ENCODE measurements at regions not wholly inside any gene's neighbourhood (a gene's known extent, or its start where the extent isn't known, plus 50 kb on each side); places are given as distances from the start of the nearest gene placed in this dataset.

DNA sequence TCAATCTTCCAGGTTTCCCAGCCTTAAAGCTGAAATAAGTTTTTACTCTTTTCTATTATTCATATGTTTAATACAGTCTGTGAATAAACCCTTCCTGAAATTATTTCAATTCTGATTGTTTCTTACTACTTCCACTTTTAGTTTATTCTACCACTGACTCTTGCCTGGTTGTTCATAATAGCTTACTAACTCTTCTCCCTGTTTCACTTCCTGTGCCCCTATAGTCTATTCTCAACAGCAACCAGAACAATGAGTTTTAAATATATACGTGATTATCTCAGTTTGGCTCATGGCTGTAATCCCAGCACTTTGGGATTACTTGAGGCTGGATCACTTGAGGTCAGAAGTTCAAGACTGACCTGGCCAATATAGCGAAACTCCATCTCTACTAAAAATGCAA, 408.0 kb upstream of the SPOCK3 start:
- H3K27ac ChIP-seq (ENCODE audit: low read length), result no peak overlapping the region
- no peaks in the 10 kb centered on the region for H3K27me3 ChIP-seq (ENCODE audit: control insufficient read depth, insufficient read depth, low read length)
- no peak for DNase-seq (ENCODE audit: low read depth, low spot score)
- no CpG with 5 or more reads among the region's 2 CpGs for WGBS (ENCODE audit: insufficient coverage, insufficient read length)
- no peaks in the 10 kb centered on the region for H3K36me3 ChIP-seq (ENCODE audit: control insufficient read depth, insufficient read depth, low read length)
- no peaks in the 10 kb centered on the region for H3K4me1 ChIP-seq (ENCODE audit: control insufficient read depth, insufficient read depth, low read length)
- H3K4me3 ChIP-seq (ENCODE audit: low read length), result no peak overlapping the region
- no peaks in the 10 kb centered on the region for H3K9me3 ChIP-seq (ENCODE audit: control insufficient read depth, insufficient read depth, low read length)

DNA sequence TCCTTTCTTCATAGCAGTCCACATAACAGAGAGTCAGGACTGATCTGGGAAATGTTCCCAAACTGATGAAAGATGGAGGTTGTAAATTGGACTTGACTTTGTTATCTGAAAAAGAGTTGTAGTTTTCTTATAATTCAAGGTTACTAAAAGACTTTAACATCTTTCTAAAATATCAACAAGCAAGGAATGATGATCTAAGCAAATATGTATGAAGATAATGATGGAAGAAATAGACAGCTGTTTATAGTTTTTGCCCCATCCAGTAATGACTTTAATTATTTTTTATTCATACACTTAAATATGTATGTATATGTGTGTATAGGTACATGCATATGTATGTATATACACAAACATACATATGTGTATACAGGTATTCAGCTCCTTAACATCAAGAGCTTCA, 411.1 kb upstream of the SPOCK3 start:
- Histone ChIP-seq H3K4me1 (ENCODE audit: control insufficient read depth, insufficient read depth, low read length) (no peaks in the 10 kb centered on the region), H3K27me3 (ENCODE audit: control insufficient read depth, insufficient read depth, low read length) (no peaks in the 10 kb centered on the region), H3K36me3 (ENCODE audit: control insufficient read depth, insufficient read depth, low read length) (no peaks in the 10 kb centered on the region), H3K27ac (ENCODE audit: low read length) (no peak overlapping the region), H3K4me3 (ENCODE audit: low read length) (no peak overlapping the region), H3K9me3 (ENCODE audit: control insufficient read depth, insufficient read depth, low read length) (no peaks in the 10 kb centered on the region)
- DNase-seq (ENCODE audit: low read depth, low spot score), result no peak

DNA sequence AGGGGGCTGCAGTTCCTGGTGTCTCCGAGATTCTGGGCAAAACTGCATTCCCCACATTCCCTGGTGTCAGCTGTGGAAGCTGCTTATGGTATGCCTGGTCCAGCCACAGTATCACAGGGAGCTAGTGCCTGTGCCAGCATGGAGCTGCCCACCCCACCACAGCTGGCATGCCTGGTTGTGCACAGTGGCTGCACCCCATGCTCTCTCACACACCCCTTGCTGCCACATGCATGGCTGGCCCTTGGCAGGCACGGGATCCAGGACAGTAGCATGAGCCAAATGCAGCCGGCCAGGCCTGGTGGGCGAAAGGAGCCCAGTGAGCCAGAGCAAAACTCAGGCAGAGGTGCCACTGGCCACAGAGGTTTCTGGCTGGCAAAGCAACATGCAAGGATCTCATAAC, 418.0 kb upstream of the SPOCK3 start:
- Histone ChIP-seq H3K27ac (ENCODE audit: low read length) (no peak overlapping the region), H3K27me3 (ENCODE audit: control insufficient read depth, insufficient read depth, low read length) (no peaks in the 10 kb centered on the region), H3K4me1 (ENCODE audit: control insufficient read depth, insufficient read depth, low read length) (no peaks in the 10 kb centered on the region), H3K36me3 (ENCODE audit: control insufficient read depth, insufficient read depth, low read length) (no peaks in the 10 kb centered on the region), H3K4me3 (ENCODE audit: low read length) (no peak overlapping the region), H3K9me3 (ENCODE audit: control insufficient read depth, insufficient read depth, low read length) (peaks cover 1% of the 10 kb centered on the region; the same call in 1 of the 2 replicates)
- no peak for DNase-seq (ENCODE audit: low read depth, low spot score)
- no CpG with 5 or more reads among the region's 4 CpGs for WGBS (ENCODE audit: insufficient coverage, insufficient read length)

DNA sequence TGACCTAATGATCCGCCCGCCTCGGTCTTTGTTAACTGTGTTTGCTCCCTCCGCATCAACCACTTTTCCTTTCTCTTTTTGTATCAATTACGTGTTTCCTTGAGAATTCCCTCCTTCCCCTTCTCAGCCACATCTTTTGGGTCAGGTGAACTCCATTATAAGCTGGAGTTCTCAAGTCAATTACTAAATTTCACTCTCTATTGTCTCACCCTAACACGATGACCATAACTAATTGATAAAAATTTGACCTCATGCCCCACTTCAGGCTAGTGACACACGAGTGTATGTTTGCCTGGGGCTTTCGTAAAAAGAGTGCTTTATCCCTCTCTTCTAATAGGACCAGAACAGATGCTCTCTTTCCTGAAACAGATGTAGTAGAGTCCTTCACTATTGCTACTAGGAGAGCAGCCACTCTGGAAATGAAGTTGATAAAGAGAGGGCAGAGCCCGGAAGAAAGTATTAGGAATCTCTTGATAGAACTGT, 403.6 kb upstream of the ANXA10 start:
- no peak for DNase-seq (ENCODE audit: low read depth, low spot score)
- no peaks in the 10 kb centered on the region for H3K36me3 ChIP-seq (ENCODE audit: control insufficient read depth, insufficient read depth, low read length)
- WGBS (ENCODE audit: insufficient coverage, insufficient read length), result no CpG with 5 or more reads among the region's 9 CpGs
- no peaks in the 10 kb centered on the region for H3K27me3 ChIP-seq (ENCODE audit: control insufficient read depth, insufficient read depth, low read length)
- H3K4me3 ChIP-seq (ENCODE audit: low read length), result no peak overlapping the region
- no peaks in the 10 kb centered on the region for H3K4me1 ChIP-seq (ENCODE audit: control insufficient read depth, insufficient read depth, low read length)
- H3K27ac ChIP-seq (ENCODE audit: low read length), result no peak overlapping the region
- no peaks in the 10 kb centered on the region for H3K9me3 ChIP-seq (ENCODE audit: control insufficient read depth, insufficient read depth, low read length)

DNA sequence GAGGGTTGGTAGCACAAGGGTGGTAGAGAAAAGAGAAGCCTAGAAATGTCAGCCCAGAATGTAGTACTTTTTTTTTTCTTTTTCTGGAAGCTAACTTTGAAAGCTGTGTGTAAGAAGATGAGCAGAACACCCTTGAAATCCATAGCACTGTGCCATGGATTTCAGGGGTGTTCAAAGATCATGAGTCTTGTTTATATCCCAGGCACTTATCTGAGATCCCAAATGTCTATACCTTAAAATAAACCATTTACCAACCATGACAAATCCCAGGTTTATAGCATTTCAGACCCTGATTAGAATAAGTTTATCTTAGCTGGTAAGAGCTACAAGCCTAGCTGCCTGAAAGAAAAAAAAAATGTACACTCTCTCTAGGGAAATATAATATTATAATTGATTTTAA, 389.9 kb upstream of the ANXA10 start:
- Histone ChIP-seq H3K36me3 (ENCODE audit: control insufficient read depth, insufficient read depth, low read length) (no peaks in the 10 kb centered on the region), H3K9me3 (ENCODE audit: control insufficient read depth, insufficient read depth, low read length) (no peaks in the 10 kb centered on the region), H3K4me3 (ENCODE audit: low read length) (no peak overlapping the region), H3K27ac (ENCODE audit: low read length) (no peak overlapping the region), H3K27me3 (ENCODE audit: control insufficient read depth, insufficient read depth, low read length) (no peaks in the 10 kb centered on the region), H3K4me1 (ENCODE audit: control insufficient read depth, insufficient read depth, low read length) (no peaks in the 10 kb centered on the region)
- DNase-seq (ENCODE audit: low read depth, low spot score), result no peak

- Histone ChIP-seq H3K27ac (ENCODE audit: low read length) (no peak overlapping the region), H3K36me3 (ENCODE audit: control insufficient read depth, insufficient read depth, low read length) (no peaks in the 10 kb centered on the region), H3K4me3 (ENCODE audit: low read length) (no peak overlapping the region), H3K4me1 (ENCODE audit: control insufficient read depth, insufficient read depth, low read length) (no peaks in the 10 kb centered on the region), H3K9me3 (ENCODE audit: control insufficient read depth, insufficient read depth, low read length) (no peaks in the 10 kb centered on the region), H3K27me3 (ENCODE audit: control insufficient read depth, insufficient read depth, low read length) (no peaks in the 10 kb centered on the region)
- DNase-seq (ENCODE audit: low read depth, low spot score), result no peak
- no CpG with 5 or more reads among the region's 5 CpGs for WGBS (ENCODE audit: insufficient coverage, insufficient read length)
Observed at GRCh38 chr4:167711517-167711916, 380.8 kb upstream of the ANXA10 start.

- H3K4me1 ChIP-seq (ENCODE audit: control insufficient read depth, insufficient read depth, low read length), result no peaks in the 10 kb centered on the region
- H3K9me3 ChIP-seq (ENCODE audit: control insufficient read depth, insufficient read depth, low read length), result no peaks in the 10 kb centered on the region
- no peaks in the 10 kb centered on the region for H3K36me3 ChIP-seq (ENCODE audit: control insufficient read depth, insufficient read depth, low read length)
- DNase-seq (ENCODE audit: low read depth, low spot score), result no peak
- no peak overlapping the region for H3K4me3 ChIP-seq (ENCODE audit: low read length)
- no peaks in the 10 kb centered on the region for H3K27me3 ChIP-seq (ENCODE audit: control insufficient read depth, insufficient read depth, low read length)
- H3K27ac ChIP-seq (ENCODE audit: low read length), result no peak overlapping the region
- no CpG with 5 or more reads among the region's 1 CpG for WGBS (ENCODE audit: insufficient coverage, insufficient read length)
Observed at GRCh38 chr4:167713756-167714155, 378.6 kb upstream of the ANXA10 start.

GRCh38 chr4:167715176-167715575, 377.2 kb upstream of the ANXA10 start:
- H3K9me3 ChIP-seq (ENCODE audit: control insufficient read depth, insufficient read depth, low read length), result no peaks in the 10 kb centered on the region
- no peaks in the 10 kb centered on the region for H3K4me1 ChIP-seq (ENCODE audit: control insufficient read depth, insufficient read depth, low read length)
- H3K27ac ChIP-seq (ENCODE audit: low read length), result no peak overlapping the region
- H3K36me3 ChIP-seq (ENCODE audit: control insufficient read depth, insufficient read depth, low read length), result no peaks in the 10 kb centered on the region
- no CpG with 5 or more reads among the region's 1 CpG for WGBS (ENCODE audit: insufficient coverage, insufficient read length)
- DNase-seq (ENCODE audit: low read depth, low spot score), result no peak
- H3K4me3 ChIP-seq (ENCODE audit: low read length), result no peak overlapping the region
- H3K27me3 ChIP-seq (ENCODE audit: control insufficient read depth, insufficient read depth, low read length), result no peaks in the 10 kb centered on the region

GRCh38 chr4:167717495-167717894, 374.8 kb upstream of the ANXA10 start:
- H3K4me1 ChIP-seq (ENCODE audit: control insufficient read depth, insufficient read depth, low read length), result no peaks in the 10 kb centered on the region
- no peaks in the 10 kb centered on the region for H3K27me3 ChIP-seq (ENCODE audit: control insufficient read depth, insufficient read depth, low read length)
- H3K9me3 ChIP-seq (ENCODE audit: control insufficient read depth, insufficient read depth, low read length), result no peaks in the 10 kb centered on the region
- WGBS (ENCODE audit: insufficient coverage, insufficient read length), result no CpG with 5 or more reads among the region's 2 CpGs
- no peaks in the 10 kb centered on the region for H3K36me3 ChIP-seq (ENCODE audit: control insufficient read depth, insufficient read depth, low read length)
- no peak overlapping the region for H3K4me3 ChIP-seq (ENCODE audit: low read length)
- no peak for DNase-seq (ENCODE audit: low read depth, low spot score)
- no peak overlapping the region for H3K27ac ChIP-seq (ENCODE audit: low read length)

- no CpG with 5 or more reads among the region's 4 CpGs for WGBS (ENCODE audit: insufficient coverage, insufficient read length)
- no peak for DNase-seq (ENCODE audit: low read depth, low spot score)
- Histone ChIP-seq H3K4me3 (ENCODE audit: low read length) (no peak overlapping the region), H3K27me3 (ENCODE audit: control insufficient read depth, insufficient read depth, low read length) (no peaks in the 10 kb centered on the region), H3K27ac (ENCODE audit: low read length) (no peak overlapping the region), H3K4me1 (ENCODE audit: control insufficient read depth, insufficient read depth, low read length) (no peaks in the 10 kb centered on the region), H3K9me3 (ENCODE audit: control insufficient read depth, insufficient read depth, low read length) (no peaks in the 10 kb centered on the region), H3K36me3 (ENCODE audit: control insufficient read depth, insufficient read depth, low read length) (no peaks in the 10 kb centered on the region)
Observed at GRCh38 chr4:167721617-167722486, 370.5 kb upstream of the ANXA10 start.

- Histone ChIP-seq H3K27ac (ENCODE audit: low read length) (no peak overlapping the region), H3K4me3 (ENCODE audit: low read length) (no peak overlapping the region), H3K9me3 (ENCODE audit: control insufficient read depth, insufficient read depth, low read length) (no peaks in the 10 kb centered on the region), H3K27me3 (ENCODE audit: control insufficient read depth, insufficient read depth, low read length) (no peaks in the 10 kb centered on the region), H3K36me3 (ENCODE audit: control insufficient read depth, insufficient read depth, low read length) (no peaks in the 10 kb centered on the region), H3K4me1 (ENCODE audit: control insufficient read depth, insufficient read depth, low read length) (no peaks in the 10 kb centered on the region)
- WGBS (ENCODE audit: insufficient coverage, insufficient read length), result no CpG with 5 or more reads among the region's 6 CpGs
- no peak for DNase-seq (ENCODE audit: low read depth, low spot score)
Observed at GRCh38 chr4:167722487-167722808, 369.9 kb upstream of the ANXA10 start.

Measured in iPS DF 6.9 (cell line).